IMR-90 (cell line): ENCODE measurements at regions not wholly inside any gene's neighbourhood (a gene's known extent, or its start where the extent isn't known, plus 50 kb on each side); places are given as distances from the start of the nearest gene placed in this dataset.

ENCODE experiments used
- ATAC-seq: fragments of 200-7000 bp; cut with Tn5 transposase; 2 replicates; pipeline ENCODE4 v1.9.1; 2020; ENCODE audit warnings: low read depth, mild to moderate bottlenecking, moderate library complexity
- BruUV-seq: library from RNA; stranded (reverse); fragments of 400-500 nt; replicated peaks from 2 replicates; lab custom pipeline; 2021; lab: Mats Ljungman, UMichigan
- CTCF ChIA-PET: fragments of 300-600 bp; formaldehyde crosslinking; extraction: SDS; loops from one replicate; lab custom pipeline; 2021; ENCODE audit warnings: antibody characterized with exemption; lab: Yijun Ruan, JAX
- POLR2A ChIA-PET: fragments of 300-600 bp; sonication (Branson Sonifier 250); formaldehyde crosslinking; loops from one replicate; lab custom pipeline; 2022; ENCODE audit warnings: antibody characterized with exemption; ENCODE audit not compliant: unreplicated experiment; lab: Charles Lee
- DNase-seq: peaks from one replicate; pipeline ENCODE4 v3.0.0; 2013
- H2AFZ ChIP-seq: replicated peaks from 2 replicates; pipeline ENCODE3; 2013; ENCODE audit warnings: low read length, mild to moderate bottlenecking; ENCODE audit not compliant: poor library complexity
- H2AK5ac ChIP-seq: 2 replicates; pipeline ENCODE4 v1.6.1; 2013; ENCODE audit warnings: low read depth, low read length, inconsistent platforms
- H2AK9ac ChIP-seq: replicated peaks from 2 replicates; pipeline ENCODE3; 2013; ENCODE audit warnings: mild to moderate bottlenecking, low read depth, low read length, moderate library complexity; ENCODE audit not compliant: poor library complexity
- H2BK120ac ChIP-seq: 2 replicates; pipeline ENCODE4 v1.6.1; 2013; ENCODE audit warnings: low read depth, low read length, inconsistent platforms
- H2BK15ac ChIP-seq: 3 replicates; pipeline ENCODE4 v1.6.1; 2013; ENCODE audit warnings: low read depth, low read length, inconsistent platforms
- H2BK20ac ChIP-seq: 2 replicates; pipeline ENCODE4 v1.6.1; 2013; ENCODE audit warnings: low read depth, mild to moderate bottlenecking, inconsistent platforms, low read length, moderate library complexity
- H2BK5ac ChIP-seq: 2 replicates; pipeline ENCODE4 v1.6.1; 2013; ENCODE audit warnings: mild to moderate bottlenecking, low read depth, low read length, inconsistent platforms; ENCODE audit not compliant: poor library complexity, severe bottlenecking
- H3K14ac ChIP-seq: replicated peaks from 2 replicates; pipeline ENCODE4 v1.6.1; 2013; ENCODE audit warnings: low read depth, low read length, inconsistent platforms
- H3K18ac ChIP-seq: 2 replicates; pipeline ENCODE4 v1.6.1; 2013; ENCODE audit warnings: low read depth, low read length, control low read depth
- H3K23ac ChIP-seq: 2 replicates; pipeline ENCODE4 v1.6.1; 2013; ENCODE audit warnings: low read depth, low read length, inconsistent platforms
- H3K27ac ChIP-seq: 2 replicates; pipeline ENCODE4 v1.5.1; 2013; ENCODE audit warnings: mild to moderate bottlenecking, control low read depth, low read length; ENCODE audit not compliant: insufficient read depth
- H3K27me3 ChIP-seq: 2 replicates; pipeline ENCODE4 v1.6.1; 2013; ENCODE audit warnings: low read length; ENCODE audit not compliant: control insufficient read depth, insufficient read depth
- H3K36me3 ChIP-seq: 2 replicates; pipeline ENCODE4 v1.6.1; 2013; ENCODE audit warnings: low read length, mixed read lengths; ENCODE audit not compliant: control insufficient read depth, insufficient read depth
- H3K4ac ChIP-seq: 2 replicates; pipeline ENCODE4 v1.6.1; 2013; ENCODE audit warnings: low read depth, low read length, inconsistent platforms
- H3K4me1 ChIP-seq: 2 replicates; pipeline ENCODE4 v1.6.1; 2013; ENCODE audit warnings: low read length, mixed read lengths; ENCODE audit not compliant: control insufficient read depth, insufficient read depth
- H3K4me2 ChIP-seq: 2 replicates; pipeline ENCODE4 v1.6.1; 2013; ENCODE audit warnings: low read depth, mild to moderate bottlenecking, control low read depth, low read length, moderate library complexity
- H3K4me3 ChIP-seq: 2 replicates; pipeline ENCODE4 v1.5.1; 2013; ENCODE audit warnings: low read depth, mild to moderate bottlenecking, control low read depth, low read length, moderate library complexity; ENCODE audit not compliant: insufficient read depth
- H3K56ac ChIP-seq: 2 replicates; pipeline ENCODE4 v1.6.1; 2013; ENCODE audit warnings: low read length, inconsistent platforms; ENCODE audit not compliant: insufficient read depth; ENCODE audit errors: extremely low read depth
- H3K79me1 ChIP-seq, 2 experiments: 2 replicates each; pipeline ENCODE4 v1.6.1; 2013; ENCODE audit warnings: low read length in 2 of 2, inconsistent platforms in 1 of 2, low read depth in 1 of 2
- H3K9ac ChIP-seq: 2 replicates; pipeline ENCODE4 v1.6.1; 2013; ENCODE audit warnings: low read depth, low read length, control low read depth
- H3K9me1 ChIP-seq: 2 replicates; pipeline ENCODE4 v1.6.1; 2013; ENCODE audit warnings: low read length, inconsistent platforms; ENCODE audit not compliant: insufficient read depth
- H3K9me3 ChIP-seq: 2 replicates; pipeline ENCODE4 v1.6.1; 2013; ENCODE audit warnings: low read length; ENCODE audit not compliant: control insufficient read depth, insufficient read depth
- H4K20me1 ChIP-seq: 2 replicates; pipeline ENCODE4 v1.6.1; 2013; ENCODE audit warnings: low read length, inconsistent platforms; ENCODE audit not compliant: insufficient read depth
- H4K5ac ChIP-seq: 2 replicates; pipeline ENCODE4 v1.6.1; 2013; ENCODE audit warnings: mild to moderate bottlenecking, low read depth, low read length, control low read depth
- H4K8ac ChIP-seq, 2 experiments: 2 replicates each; pipeline ENCODE4 v1.6.1; 2013; ENCODE audit warnings: low read depth in 2 of 2, low read length in 2 of 2, control low read depth in 1 of 2, inconsistent platforms in 1 of 2
- H4K91ac ChIP-seq: 2 replicates; pipeline ENCODE4 v1.6.1; 2013; ENCODE audit warnings: low read depth, low read length, inconsistent platforms; ENCODE audit not compliant: insufficient read depth
- CEBPB ChIP-seq: IDR thresholded peaks from 2 replicates; pipeline ENCODE4 v1.6.1; 2012; ENCODE audit warnings: low read depth, low read length, improper control_type of control experiment
- MAFK ChIP-seq: IDR thresholded peaks from 2 replicates; pipeline ENCODE4 v1.6.1; 2012; ENCODE audit warnings: low read depth, low read length, improper control_type of control experiment
- RCOR1 ChIP-seq: IDR thresholded peaks from 2 replicates; pipeline ENCODE4 v1.6.1; 2012; ENCODE audit warnings: mild to moderate bottlenecking, low read length, improper control_type of control experiment; ENCODE audit not compliant: insufficient replicate concordance
- SMC3 ChIP-seq: fragments of 150-350 bp; IDR thresholded peaks from 2 replicates; pipeline ENCODE4 v1.6.1; 2016; ENCODE audit warnings: low read depth, mild to moderate bottlenecking, antibody characterized with exemption, low read length, moderate library complexity
- WGBS, 2 experiments: methylation state at CpG; one replicate each; pipeline versions ENCODE4 v1.1.5 to v1.1.7; 2013; ENCODE audit warnings: missing lambda C conversion rate in 2 of 2; ENCODE audit not compliant: insufficient read length in 1 of 2; ENCODE audit errors: extremely low coverage in 2 of 2; 5-methylcytosine and 5-hydroxymethylcytosine counted together
- dilution Hi-C: fragments of 300-500 bp; cut with HindIII; formaldehyde crosslinking; loops from one replicate; pipeline ENCODE4 v1.14.3; 2018; ENCODE audit warnings: low sequenced_read_pairs; ENCODE audit not compliant: unreplicated experiment
- in situ Hi-C: fragments of 300-500 bp; cut with MboI; formaldehyde crosslinking; loops from 3 replicates; pipeline ENCODE4 v1.14.3; 2019; ENCODE audit warnings: low sequenced_read_pairs, inconsistent platforms, mixed read lengths
- intact Hi-C: fragments of 100-400 bp; cut with micrococcal nuclease; formaldehyde crosslinking; loops from 2 replicates; pipeline ENCODE4 v1.10.0; 2022
- TF ChIP-seq, protein P1 (sequence below): conservative IDR thresholded peaks from 2 replicates; pipeline ENCODE4 v1.5.1; 2012; ENCODE audit warnings: mild to moderate bottlenecking, low read depth, low read length, improper control_type of control experiment
- TF ChIP-seq, protein P2 (sequence below): fragments of 150-350 bp; IDR thresholded peaks from 2 replicates; pipeline ENCODE4 v1.6.1; 2017; ENCODE audit warnings: mild to moderate bottlenecking, antibody characterized with exemption, low read length, low read depth

DNA sequence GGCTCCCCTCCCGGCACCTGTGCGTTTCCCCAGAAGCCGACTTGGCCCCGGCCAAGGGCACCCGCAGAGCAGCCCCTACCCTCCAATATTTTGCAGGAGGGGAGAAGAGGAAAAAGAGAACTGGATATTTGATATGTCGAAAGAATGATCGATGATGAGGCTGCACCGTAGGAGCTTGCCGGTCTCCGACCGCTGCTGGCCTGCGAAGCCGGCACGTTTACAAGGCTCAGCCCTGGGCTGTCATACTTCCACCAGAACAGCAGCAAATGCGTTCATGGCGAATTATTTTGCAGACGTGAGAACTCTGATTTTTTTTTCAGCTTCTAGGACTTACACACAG is 296.7 kb downstream of the TFAP2C start:
- Histone ChIP-seq H2BK5ac (no peak overlapping the region), H2AK5ac (no peak overlapping the region), H3K23ac (no peak overlapping the region), H3K18ac (no peak overlapping the region), H3K79me1 (no peaks in the 10 kb centered on the region), H3K27ac (no peak overlapping the region), H3K4me2 (no peak overlapping the region), H2BK15ac (no peak overlapping the region), H3K4me1 (no peaks in the 10 kb centered on the region), H3K14ac (no peak overlapping the region), H3K4me3 (no peak overlapping the region), H3K36me3 (no peaks in the 10 kb centered on the region), H3K4ac (no peak overlapping the region), H4K91ac (no peak overlapping the region), H3K9ac (no peak overlapping the region), H2BK20ac (no peak overlapping the region), H2AFZ (no peak overlapping the region), H3K9me3 (no peaks in the 10 kb centered on the region), H2BK120ac (no peak overlapping the region), H3K56ac (no peak overlapping the region), H4K5ac (no peak overlapping the region), H3K27me3 (peaks cover 33% of the 10 kb centered on the region), H4K20me1 (no peaks in the 10 kb centered on the region), H3K9me1 (no peaks in the 10 kb centered on the region), H2AK9ac (no peak overlapping the region), H4K8ac (no peak overlapping the region)
- 8% methylated on average over 6 of the region's 17 CpGs; no CpG with 5 or more reads in 1 of the 2 experiments for WGBS, 2 experiments
- ChIA-PET POLR2A (no interaction called here), CTCF (no interaction called here)
- ATAC-seq (no peak), DNase-seq (no peak)
- TF ChIP-seq MAFK: no peak
- TF ChIP-seq CEBPB: no peak
- no peak for TF ChIP-seq RCOR1
- TF ChIP-seq, protein P1, sequence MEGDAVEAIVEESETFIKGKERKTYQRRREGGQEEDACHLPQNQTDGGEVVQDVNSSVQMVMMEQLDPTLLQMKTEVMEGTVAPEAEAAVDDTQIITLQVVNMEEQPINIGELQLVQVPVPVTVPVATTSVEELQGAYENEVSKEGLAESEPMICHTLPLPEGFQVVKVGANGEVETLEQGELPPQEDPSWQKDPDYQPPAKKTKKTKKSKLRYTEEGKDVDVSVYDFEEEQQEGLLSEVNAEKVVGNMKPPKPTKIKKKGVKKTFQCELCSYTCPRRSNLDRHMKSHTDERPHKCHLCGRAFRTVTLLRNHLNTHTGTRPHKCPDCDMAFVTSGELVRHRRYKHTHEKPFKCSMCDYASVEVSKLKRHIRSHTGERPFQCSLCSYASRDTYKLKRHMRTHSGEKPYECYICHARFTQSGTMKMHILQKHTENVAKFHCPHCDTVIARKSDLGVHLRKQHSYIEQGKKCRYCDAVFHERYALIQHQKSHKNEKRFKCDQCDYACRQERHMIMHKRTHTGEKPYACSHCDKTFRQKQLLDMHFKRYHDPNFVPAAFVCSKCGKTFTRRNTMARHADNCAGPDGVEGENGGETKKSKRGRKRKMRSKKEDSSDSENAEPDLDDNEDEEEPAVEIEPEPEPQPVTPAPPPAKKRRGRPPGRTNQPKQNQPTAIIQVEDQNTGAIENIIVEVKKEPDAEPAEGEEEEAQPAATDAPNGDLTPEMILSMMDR: no peak
- no peak for TF ChIP-seq SMC3
- TF ChIP-seq, protein P2, sequence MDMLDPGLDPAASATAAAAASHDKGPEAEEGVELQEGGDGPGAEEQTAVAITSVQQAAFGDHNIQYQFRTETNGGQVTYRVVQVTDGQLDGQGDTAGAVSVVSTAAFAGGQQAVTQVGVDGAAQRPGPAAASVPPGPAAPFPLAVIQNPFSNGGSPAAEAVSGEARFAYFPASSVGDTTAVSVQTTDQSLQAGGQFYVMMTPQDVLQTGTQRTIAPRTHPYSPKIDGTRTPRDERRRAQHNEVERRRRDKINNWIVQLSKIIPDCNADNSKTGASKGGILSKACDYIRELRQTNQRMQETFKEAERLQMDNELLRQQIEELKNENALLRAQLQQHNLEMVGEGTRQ: no peak
- dilution Hi-C loops: no loop called here
- no TSS peak for BruUV-seq
- intact Hi-C loops: no loop called here
- in situ Hi-C loops: no loop called here
